ENCODE measurements at regions not wholly inside any gene's neighbourhood (a gene's known extent, or its start where the extent isn't known, plus 50 kb on each side); places are given as distances from the start of the nearest gene placed in this dataset.

GRCh38 chr10:44851881-44852280, 59.3 kb upstream of the TMEM72 start:
- TF ChIP-seq CTCF (conservative IDR thresholded peaks at IDR 0.05) (no peak), EZH2 (IDR thresholded peaks at IDR 0.05; ENCODE audit: low read depth) (no peak)

Measured in PC-9 (cell line).